OCI-M2 (cell line): ENCODE measurements at regions not wholly inside any gene's neighbourhood (a gene's known extent, or its start where the extent isn't known, plus 50 kb on each side); places are given as distances from the start of the nearest gene placed in this dataset.

Experiments used
- DNase-seq: peaks from one replicate; lab custom pipeline; 2025; ENCODE audit not compliant: unreplicated experiment; lab: John Stamatoyannopoulos, UW

GRCh38 chr2:196248467-196249094 lies 77.2 kb upstream of the STK17B start:
- no peak for DNase-seq

GRCh38 chr2:196249171-196249570 lies 77.8 kb upstream of the STK17B start:
- no peak for DNase-seq

- DNase-seq: no peak
These were observed 78.5 kb upstream of the STK17B start for GRCh38 chr2:196249860-196250259.

DNA sequence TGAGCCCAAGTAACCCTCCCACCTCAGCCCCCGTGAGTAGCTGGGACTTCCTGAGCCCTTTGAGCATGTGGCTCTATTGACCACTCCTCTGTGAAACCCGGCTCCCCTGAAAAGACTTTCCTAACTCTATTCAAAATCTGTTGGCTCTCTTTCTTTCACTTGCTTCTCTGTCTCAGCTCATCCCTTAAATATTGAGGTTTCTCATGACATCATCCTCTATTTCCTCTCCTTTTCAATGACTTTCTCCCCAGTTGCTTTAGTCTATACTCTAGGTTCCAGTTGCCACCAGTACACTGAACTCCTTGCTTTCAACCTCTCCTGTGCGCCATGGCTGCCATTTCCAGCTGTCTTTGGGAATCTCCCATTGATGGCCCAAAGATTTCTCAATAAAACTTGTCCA lies 79.8 kb upstream of the STK17B start:
- no peak for DNase-seq

GRCh38 chr2:196252408-196253115 lies 81.2 kb upstream of the STK17B start:
- no peak for DNase-seq

DNA sequence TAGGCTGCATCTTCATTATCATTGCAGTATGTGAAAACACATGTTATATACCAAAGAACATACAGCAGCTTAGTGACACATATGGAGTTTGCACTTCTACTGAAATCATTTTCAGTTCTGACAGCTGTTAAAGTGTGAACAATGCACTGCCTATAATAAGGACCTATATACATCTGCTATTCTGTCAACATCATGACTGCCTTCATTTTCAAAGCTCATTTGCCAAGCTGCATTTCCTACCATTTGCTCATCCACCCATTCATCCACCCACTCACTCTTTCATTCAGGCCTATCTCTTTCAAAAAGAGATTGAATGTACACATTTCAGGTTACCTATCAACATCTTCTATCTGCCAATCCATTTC lies 81.7 kb upstream of the STK17B start:
- no peak for DNase-seq

GRCh38 chr2:196256585-196256984 lies 85.2 kb upstream of the STK17B start:
- no peak for DNase-seq

DNA sequence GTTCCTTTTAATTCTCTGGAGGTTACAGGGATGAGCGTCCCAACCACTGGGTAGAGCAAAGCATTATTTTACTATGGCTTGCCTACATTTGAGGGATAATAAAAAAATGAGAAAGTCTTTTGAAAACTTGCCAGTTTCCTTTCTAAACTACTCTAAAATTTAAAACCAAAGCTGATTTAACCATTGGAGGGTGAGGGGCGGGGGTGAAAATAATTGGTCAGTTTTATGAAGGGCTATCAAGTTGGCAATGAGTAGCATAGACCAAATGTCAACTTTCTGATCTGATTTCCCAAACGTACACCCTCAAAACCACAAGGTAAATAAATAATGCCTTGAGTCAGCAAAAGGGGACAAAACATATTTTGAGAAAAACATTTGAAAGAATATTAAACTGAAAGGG lies 85.7 kb upstream of the STK17B start:
- no peak for DNase-seq

DNA sequence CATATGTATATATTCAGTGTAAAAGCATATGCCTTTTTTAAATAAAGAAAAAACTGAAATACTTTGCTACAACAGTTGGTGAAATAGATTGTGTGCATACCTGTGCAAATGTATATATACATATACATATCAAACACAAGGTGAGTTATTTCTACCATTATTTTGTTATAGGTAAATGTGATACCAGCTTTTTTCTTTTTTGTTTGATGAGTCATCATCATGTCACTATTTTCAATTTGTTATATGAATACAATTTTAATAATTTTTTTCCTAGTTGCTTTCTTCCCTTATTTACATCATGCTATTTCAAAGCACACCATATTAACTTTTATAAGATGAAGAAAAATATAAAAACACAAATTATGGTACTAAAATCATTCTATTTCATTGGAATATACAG lies 87.0 kb upstream of the STK17B start:
- DNase-seq: no peak

DNA sequence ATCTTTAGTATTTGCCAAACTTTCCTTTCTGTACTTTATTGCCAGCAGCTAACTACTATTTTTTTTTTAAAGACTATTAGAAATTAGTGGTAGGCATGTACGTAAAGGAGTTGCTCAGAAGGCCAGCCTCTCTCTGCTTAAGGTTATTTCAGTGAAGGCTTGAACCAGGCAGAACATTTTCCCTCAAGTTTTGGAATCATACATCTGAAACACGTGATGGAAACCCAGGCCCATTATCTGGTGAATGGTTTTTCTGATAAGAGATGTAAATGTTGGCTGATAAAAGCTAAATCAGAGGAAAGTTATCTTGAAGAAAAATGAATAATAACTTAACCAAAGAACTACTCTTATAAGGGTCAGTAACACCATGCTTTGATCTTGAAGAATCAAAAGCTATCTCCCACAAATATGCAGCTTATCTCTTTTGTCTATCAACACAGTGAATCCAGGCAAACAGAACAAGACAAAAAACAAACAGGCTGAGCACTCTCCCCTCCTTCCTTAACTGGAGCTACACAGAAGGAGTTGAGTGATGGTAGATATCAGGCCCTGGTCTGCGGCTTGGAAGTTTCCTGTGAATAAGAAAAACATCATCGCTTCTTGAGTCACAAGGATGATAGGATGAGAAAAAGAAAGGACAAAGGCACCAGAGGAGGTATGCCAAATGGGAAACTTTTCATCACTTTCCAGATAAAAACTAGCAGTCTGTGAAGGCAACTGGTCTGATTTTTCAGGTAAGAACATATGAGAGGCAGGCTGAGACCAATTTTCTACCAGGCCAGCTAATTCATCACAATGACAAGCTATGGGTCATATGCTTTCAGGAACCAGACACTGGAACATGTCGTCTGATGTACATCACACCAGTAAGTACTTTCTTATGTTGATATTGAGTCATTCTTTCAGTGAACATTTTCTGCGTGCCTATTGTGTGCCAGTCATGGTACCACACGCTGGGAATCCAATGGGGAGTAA lies 88.4 kb upstream of the STK17B start:
- no peak for DNase-seq

DNA sequence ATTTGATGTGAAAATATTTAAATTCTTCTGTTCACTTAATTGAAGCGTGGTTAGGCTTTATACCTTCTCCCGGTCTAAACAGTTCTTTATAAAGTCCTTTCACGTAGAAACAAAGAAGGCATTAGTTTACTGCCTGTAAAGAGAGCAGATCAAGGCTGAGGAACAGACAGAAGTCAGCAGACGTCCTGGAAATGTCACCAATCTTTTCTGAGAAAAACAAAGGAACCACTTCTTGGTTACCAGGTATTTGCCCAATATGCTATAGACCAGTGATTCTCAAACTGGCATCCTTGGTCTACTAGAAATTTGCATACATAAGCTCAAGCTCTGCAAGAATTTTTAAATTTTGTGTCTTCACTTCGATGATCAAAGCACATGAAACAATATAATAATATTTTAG lies 89.2 kb upstream of the STK17B start:
- no peak for DNase-seq

DNA sequence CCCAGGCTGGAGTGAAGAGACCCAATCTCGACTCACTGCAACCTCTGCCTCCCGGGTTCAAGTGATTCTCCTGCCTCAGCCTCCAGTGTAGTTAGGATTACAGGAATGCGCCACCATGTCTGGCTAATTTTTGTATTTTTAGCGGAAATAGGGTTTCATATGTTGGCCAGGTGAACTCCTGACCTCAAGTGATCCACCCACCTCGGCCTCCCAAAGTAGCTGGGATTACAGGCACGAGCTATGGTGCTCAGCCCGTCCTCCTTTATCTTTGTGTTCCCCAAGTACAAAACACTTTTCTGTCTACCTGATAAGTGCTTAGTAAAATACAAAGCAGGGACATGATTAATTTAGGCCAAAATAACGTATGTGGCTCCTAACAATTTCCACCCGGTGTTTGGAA lies 91.2 kb upstream of the STK17B start:
- DNase-seq: no peak

GRCh38 chr2:196263181-196263747 lies 91.9 kb upstream of the STK17B start:
- no peak for DNase-seq

GRCh38 chr2:196266351-196266750 lies 95.0 kb upstream of the STK17B start:
- no peak for DNase-seq

GRCh38 chr2:196266855-196267254 lies 95.5 kb upstream of the STK17B start:
- no peak for DNase-seq

DNA sequence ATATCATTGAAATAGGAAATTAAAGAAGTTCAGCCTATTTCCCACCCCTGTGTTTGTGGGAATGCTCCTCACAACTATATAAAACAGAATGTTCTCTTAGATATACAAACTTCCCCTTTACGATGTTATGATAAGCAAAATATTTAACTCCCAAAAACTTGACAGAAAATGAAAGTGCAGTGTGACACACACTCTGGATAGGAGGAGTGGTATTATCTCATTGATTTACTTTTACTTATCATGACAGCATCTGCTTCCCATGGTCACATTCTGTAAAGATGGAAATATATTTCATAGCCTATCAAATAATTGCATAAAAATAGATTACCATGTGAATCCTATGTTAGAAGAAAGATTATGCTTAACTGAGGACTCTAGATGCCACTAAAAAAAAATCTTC lies 96.6 kb upstream of the STK17B start:
- DNase-seq: no peak

DNA sequence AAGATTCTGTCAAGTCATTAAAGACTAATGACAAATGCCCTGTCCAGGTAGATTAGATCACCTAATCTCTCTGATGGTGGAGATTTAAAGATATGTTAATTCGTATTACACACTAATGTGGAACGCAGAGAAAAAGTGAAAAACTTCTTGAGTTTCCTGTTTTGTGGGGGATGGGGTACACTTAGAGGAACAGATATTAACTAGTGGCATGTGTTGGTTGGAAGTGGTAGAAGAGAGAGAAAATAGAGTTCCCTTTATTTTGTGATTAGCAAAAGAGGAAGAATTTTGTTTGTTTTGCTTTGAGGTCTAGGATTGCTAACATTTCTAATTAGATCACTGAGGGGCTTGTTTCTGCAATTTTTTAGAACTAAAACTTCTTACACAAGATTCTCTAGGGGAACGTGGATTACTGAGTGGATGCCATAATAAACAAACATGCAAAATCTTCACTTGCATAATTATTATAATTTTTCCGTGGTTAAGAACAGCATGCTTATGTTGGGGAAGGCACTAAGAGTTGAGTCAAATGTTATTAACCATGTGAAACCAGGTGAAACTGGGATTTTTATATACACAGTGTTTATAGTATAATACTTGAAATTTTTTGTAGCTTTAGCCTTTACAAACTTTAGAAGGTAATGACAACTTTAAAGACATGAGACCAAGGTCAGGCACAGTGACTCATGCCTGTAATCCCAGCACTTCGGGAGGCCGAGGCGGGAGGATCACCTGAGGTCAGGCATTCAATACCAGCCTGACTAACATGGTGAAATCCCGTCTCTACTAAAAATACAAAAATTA lies 97.4 kb upstream of the STK17B start:
- DNase-seq: no peak

GRCh38 chr2:196271795-196272194 lies 100.4 kb upstream of the STK17B start:
- DNase-seq: no peak

DNA sequence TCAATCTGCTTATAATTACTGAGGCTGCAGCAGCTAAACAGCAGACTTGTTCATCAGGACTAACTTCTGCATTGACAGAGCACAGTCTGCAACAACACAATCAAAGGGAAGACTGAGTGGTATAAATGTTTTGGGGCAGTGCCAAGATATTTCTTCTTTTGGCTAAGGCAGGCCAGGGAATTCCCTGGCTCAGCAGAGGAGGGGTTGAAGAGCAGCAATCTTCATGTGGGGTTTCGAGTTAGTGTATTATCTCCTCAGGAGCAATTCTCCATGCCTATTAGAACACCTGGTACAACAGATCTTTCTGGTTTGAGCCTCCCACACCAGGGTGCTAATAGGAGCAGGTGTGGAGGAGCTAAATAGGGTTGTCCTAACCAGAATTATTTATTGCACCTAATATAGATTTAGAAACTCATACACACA lies 103.0 kb upstream of the STK17B start:
- DNase-seq: no peak

DNA sequence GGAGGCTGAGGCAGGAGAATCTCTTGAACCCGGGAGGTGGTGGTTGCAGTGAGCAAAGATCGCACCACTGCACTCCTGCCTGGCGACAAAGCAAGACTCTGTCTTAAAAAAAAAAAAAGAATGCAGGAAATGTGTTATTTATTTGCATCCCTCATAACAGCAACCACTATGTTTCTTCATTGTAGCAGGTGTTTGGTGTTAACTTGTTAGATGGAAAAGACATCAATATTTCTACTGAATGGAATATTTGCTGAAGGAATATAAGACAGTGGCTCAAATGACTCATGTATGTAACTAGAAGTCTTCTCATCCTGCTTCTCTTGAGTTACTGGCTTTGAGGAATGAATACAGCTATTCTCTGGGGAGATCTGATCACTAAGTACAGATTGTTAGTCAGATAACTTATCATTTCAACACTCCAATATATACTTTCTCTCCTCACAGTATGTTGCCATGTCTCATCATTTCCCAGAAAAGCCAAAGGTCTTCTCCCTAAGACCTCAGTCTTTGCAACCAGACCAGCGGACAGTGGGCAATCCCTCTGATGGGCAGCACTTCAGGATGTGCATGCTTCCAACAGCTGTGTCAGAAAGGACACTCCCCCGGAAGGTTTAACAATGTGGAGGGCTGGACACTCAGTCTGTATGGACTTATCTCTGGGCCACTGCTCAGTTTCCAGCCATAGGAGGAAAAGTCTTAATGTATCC lies 104.4 kb upstream of the STK17B start:
- DNase-seq: no peak
